BLaER1 (cell line): ENCODE measurements at regions not wholly inside any gene's neighbourhood (a gene's known extent, or its start where the extent isn't known, plus 50 kb on each side); places are given as distances from the start of the nearest gene placed in this dataset.
"Not testable (repeated sequence)": the region's sequence is repeated elsewhere in the genome, so short reads cannot be mapped to it uniquely, and the experiment has no call there.

ENCODE experiments used
- H3K27ac ChIP-seq: shearing (Covaris generic); formaldehyde crosslinking; 2 replicates; pipeline ENCODE4 v1.8.1; 2022
- H3K27me3 ChIP-seq: shearing (Covaris generic); formaldehyde crosslinking; 2 replicates; pipeline ENCODE4 v1.8.1; 2022
- H3K36me3 ChIP-seq: shearing (Covaris generic); formaldehyde crosslinking; 2 replicates; pipeline ENCODE4 v1.8.1; 2022
- H3K4me1 ChIP-seq: shearing (Covaris generic); formaldehyde crosslinking; 2 replicates; pipeline ENCODE4 v1.8.1; 2022
- H3K4me2 ChIP-seq: shearing (Covaris generic); formaldehyde crosslinking; 2 replicates; pipeline ENCODE4 v1.8.1; 2022
- H3K4me3 ChIP-seq: shearing (Covaris generic); formaldehyde crosslinking; 2 replicates; pipeline ENCODE4 v1.8.1; 2022
- H3K9ac ChIP-seq: shearing (Covaris generic); formaldehyde crosslinking; 2 replicates; pipeline ENCODE4 v1.8.1; 2022
- H3K9me3 ChIP-seq: shearing (Covaris generic); formaldehyde crosslinking; 2 replicates; pipeline ENCODE4 v1.8.1; 2022
- H4K20me1 ChIP-seq: shearing (Covaris generic); formaldehyde crosslinking; 2 replicates; pipeline ENCODE4 v1.8.1; 2022

GRCh38 chr21:10100873-10101272 lies 420.5 kb upstream of the TPTE start:
- not testable (repeated sequence) for H3K4me3 ChIP-seq, H3K9me3 ChIP-seq, H3K27me3 ChIP-seq, H3K36me3 ChIP-seq, H4K20me1 ChIP-seq, H3K9ac ChIP-seq, H3K4me2 ChIP-seq, H3K4me1 ChIP-seq, H3K27ac ChIP-seq

- H3K27ac ChIP-seq, H3K9ac ChIP-seq, H3K36me3 ChIP-seq, H3K4me1 ChIP-seq, H3K27me3 ChIP-seq, H3K4me3 ChIP-seq, H3K4me2 ChIP-seq, H4K20me1 ChIP-seq: not testable (repeated sequence)
- peaks cover 43% of the 10 kb centered on the region for H3K9me3 ChIP-seq
Measured at GRCh38 chr21:10119342-10119741, 402.0 kb upstream of the TPTE start.

DNA sequence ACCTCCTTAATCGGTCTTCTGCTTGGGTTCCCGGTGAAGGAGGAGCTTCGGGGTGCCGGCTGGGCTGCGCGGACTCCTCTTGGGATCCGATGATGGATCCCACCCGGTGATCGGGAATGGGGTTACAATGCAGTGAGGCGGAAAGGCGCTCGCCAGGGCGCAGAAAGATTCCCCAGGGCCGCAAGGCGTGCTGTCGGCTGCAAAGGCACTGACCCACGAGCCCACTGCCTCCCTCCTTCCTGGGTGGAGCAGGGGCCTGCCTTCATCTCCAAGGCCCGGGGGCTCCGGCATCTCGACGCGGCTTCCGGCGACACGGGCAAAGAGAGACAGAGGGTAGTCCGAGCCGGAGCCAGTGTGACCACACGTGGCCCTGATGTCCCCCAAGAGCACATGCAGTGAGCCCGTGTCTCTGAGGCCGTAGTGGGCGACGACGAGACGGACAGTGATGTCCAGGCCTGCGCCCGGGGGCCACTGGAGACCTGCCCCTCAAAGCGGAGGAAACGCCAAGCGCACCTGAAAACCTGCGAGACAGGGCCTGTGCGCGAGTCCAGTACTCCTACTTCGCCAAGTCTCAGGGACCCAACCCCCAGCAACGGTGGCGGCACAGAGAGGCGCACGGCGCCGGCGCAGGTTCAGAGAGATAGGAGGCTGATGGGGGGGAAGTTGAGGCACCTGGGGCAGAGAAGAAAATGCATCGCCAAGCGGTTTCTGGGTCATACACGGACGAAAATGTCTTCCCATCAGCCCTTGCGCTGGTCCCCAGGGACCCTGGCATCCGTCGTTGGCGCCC lies 401.4 kb upstream of the TPTE start:
- H3K27ac ChIP-seq, H3K4me2 ChIP-seq, H3K4me3 ChIP-seq, H3K27me3 ChIP-seq, H4K20me1 ChIP-seq, H3K9ac ChIP-seq, H3K4me1 ChIP-seq, H3K36me3 ChIP-seq: not testable (repeated sequence)
- peaks cover 43% of the 10 kb centered on the region for H3K9me3 ChIP-seq

GRCh38 chr21:10120536-10120934 lies 400.8 kb upstream of the TPTE start:
- not testable (repeated sequence) for H4K20me1 ChIP-seq, H3K27me3 ChIP-seq, H3K4me2 ChIP-seq, H3K27ac ChIP-seq, H3K9ac ChIP-seq, H3K4me1 ChIP-seq, H3K36me3 ChIP-seq, H3K4me3 ChIP-seq
- peaks cover 48% of the 10 kb centered on the region for H3K9me3 ChIP-seq

GRCh38 chr21:10120965-10121550 lies 400.3 kb upstream of the TPTE start:
- peaks cover 51% of the 10 kb centered on the region for H3K9me3 ChIP-seq
- H3K27me3 ChIP-seq, H3K9ac ChIP-seq, H3K27ac ChIP-seq, H4K20me1 ChIP-seq, H3K36me3 ChIP-seq, H3K4me1 ChIP-seq, H3K4me2 ChIP-seq, H3K4me3 ChIP-seq: not testable (repeated sequence)

- H3K9me3 ChIP-seq: peaks cover 51% of the 10 kb centered on the region
- not testable (repeated sequence) for H3K4me2 ChIP-seq, H3K27me3 ChIP-seq, H3K4me3 ChIP-seq, H4K20me1 ChIP-seq, H3K9ac ChIP-seq, H3K4me1 ChIP-seq, H3K27ac ChIP-seq, H3K36me3 ChIP-seq
Measured at GRCh38 chr21:10121816-10122455, 399.4 kb upstream of the TPTE start.

DNA sequence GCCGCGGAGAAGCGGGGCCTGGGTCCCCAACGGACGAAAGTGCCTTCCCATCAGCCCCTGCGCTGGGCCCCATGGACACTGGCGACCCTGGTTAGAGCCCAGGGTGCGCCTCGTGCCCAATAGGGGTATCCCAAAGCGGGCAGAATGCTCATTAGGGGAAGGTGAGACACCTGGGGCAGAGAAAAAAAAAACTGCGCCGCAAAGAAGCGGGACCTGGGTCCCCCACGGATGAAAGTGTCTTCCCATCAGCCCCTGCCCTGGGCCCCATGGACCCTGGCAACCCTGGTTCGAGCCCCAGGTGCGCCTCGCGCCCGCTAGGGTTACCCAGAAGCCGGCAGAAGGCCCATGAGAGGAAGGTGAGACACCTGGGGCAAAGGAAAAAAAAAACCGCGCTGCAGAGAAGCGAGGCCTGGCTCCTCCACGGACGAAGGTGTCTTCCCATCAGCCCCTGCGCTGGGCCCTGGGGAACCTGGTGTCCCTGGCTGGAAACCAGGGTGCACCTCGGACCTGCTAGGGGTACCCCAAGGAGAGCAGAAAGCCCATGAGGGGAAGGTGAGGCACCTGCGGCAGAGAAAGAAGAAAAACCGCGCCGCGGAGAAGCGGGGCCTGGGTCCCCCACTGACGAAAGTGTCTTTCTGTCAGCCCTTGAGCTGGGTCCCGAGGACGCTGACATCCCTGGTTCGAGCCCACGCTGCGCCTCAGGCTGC lies 398.4 kb upstream of the TPTE start:
- H4K20me1 ChIP-seq, H3K9ac ChIP-seq, H3K4me1 ChIP-seq, H3K36me3 ChIP-seq, H3K27ac ChIP-seq, H3K27me3 ChIP-seq, H3K4me2 ChIP-seq: not testable (repeated sequence)
- Histone ChIP-seq H3K4me3 (peak overlapping the region; percentile 34; the same call in 1 of the 2 replicates), H3K9me3 (peaks cover 51% of the 10 kb centered on the region)

DNA sequence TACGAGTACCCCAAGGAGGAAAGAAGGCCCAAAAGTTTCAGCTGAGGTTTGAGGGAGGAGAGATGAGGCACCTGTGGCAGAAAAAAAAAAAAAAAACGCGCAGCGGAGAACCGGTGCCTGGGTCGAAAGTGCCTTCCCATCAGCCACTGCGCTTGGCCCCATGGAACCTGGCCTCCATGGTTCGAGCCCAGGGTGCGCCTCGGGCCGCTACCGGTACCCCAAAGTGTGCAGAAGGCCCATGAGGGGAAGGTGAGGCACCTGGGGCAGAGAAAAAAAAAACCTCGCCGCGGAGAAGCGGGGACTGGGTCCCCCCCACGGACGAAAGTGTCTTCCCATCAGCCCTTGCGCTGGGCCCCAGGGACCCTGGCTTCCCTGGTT lies 397.9 kb upstream of the TPTE start:
- H3K9ac ChIP-seq, H3K36me3 ChIP-seq, H4K20me1 ChIP-seq, H3K27me3 ChIP-seq, H3K27ac ChIP-seq, H3K4me2 ChIP-seq, H3K4me1 ChIP-seq: not testable (repeated sequence)
- Histone ChIP-seq H3K9me3 (peaks cover 51% of the 10 kb centered on the region), H3K4me3 (peak overlapping the region; percentile 34; the same call in 1 of the 2 replicates)

DNA sequence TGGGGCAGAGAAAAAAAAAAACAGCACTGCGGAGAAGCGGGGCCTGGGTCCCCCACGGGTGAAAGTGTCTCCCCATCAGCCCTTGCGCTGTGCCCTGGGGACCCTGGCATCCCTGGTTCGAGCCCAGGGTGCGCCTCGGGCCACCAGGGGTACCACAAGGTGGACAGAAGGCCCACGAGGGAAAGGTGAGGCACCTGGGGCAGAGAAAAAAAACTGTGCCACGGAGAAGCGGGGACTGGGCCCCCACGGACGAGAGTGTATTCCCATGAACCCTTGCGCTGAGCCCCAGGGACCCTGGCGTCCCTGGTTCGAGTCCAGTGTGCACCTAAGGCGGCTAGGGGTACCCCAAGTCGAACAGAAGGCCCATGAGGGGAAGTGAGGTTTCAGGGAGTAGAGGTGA lies 395.8 kb upstream of the TPTE start:
- not testable (repeated sequence) for H3K4me3 ChIP-seq, H3K27me3 ChIP-seq, H3K4me1 ChIP-seq, H3K9ac ChIP-seq, H3K27ac ChIP-seq, H4K20me1 ChIP-seq, H3K36me3 ChIP-seq, H3K4me2 ChIP-seq
- peaks cover 36% of the 10 kb centered on the region for H3K9me3 ChIP-seq

GRCh38 chr21:10134119-10134518 lies 387.3 kb upstream of the TPTE start:
- not testable (repeated sequence) for H3K9me3 ChIP-seq, H3K27ac ChIP-seq, H3K9ac ChIP-seq, H4K20me1 ChIP-seq, H3K4me1 ChIP-seq, H3K36me3 ChIP-seq, H3K4me2 ChIP-seq, H3K4me3 ChIP-seq, H3K27me3 ChIP-seq

GRCh38 chr21:10135879-10136278 lies 385.5 kb upstream of the TPTE start:
- H3K9ac ChIP-seq, H3K9me3 ChIP-seq, H3K27me3 ChIP-seq, H3K4me2 ChIP-seq, H3K27ac ChIP-seq, H3K4me3 ChIP-seq, H3K4me1 ChIP-seq, H3K36me3 ChIP-seq, H4K20me1 ChIP-seq: not testable (repeated sequence)

DNA sequence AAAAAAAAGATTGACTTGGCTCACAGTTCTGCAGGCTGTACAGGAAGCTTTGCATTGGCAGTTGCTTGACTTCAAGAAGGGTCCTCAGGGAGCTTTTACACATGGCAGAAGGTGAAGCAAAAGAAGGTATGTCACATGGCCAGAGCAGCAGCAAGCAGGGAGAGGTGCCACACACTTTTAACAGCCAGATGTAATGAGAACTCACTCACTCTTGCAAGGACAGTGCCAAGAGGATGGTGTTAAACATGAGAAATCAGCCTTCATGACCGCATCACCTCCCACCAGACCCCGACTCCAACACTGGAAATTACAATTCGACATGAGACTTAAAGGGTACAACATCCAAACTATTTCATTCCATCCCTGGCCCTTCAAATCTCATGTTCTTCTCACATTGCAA lies 367.2 kb upstream of the TPTE start:
- not testable (repeated sequence) for H3K36me3 ChIP-seq, H3K9ac ChIP-seq, H4K20me1 ChIP-seq, H3K27ac ChIP-seq, H3K4me3 ChIP-seq, H3K27me3 ChIP-seq, H3K9me3 ChIP-seq, H3K4me2 ChIP-seq, H3K4me1 ChIP-seq
